LNCaP clone FGC (cell line): ENCODE measurements at regions not wholly inside any gene's neighbourhood (a gene's known extent, or its start where the extent isn't known, plus 50 kb on each side); places are given as distances from the start of the nearest gene placed in this dataset.

Experiments used
- DNase-seq: peaks from one replicate; pipeline ENCODE4 v3.0.0-alpha.2; 2011; ENCODE audit warnings: low read depth
- H3K4me3 ChIP-seq: 2 replicates; pipeline ENCODE4 v1.5.1; 2011; ENCODE audit warnings: mild to moderate bottlenecking, low read depth, low read length, control low read depth
- TF ChIP-seq, protein P1 (sequence below): IDR thresholded peaks from 2 replicates; pipeline ENCODE4 v1.5.1; 2012; ENCODE audit warnings: mild to moderate bottlenecking; ENCODE audit not compliant: control insufficient read depth, insufficient read depth; ENCODE audit errors: extremely low read depth

DNA sequence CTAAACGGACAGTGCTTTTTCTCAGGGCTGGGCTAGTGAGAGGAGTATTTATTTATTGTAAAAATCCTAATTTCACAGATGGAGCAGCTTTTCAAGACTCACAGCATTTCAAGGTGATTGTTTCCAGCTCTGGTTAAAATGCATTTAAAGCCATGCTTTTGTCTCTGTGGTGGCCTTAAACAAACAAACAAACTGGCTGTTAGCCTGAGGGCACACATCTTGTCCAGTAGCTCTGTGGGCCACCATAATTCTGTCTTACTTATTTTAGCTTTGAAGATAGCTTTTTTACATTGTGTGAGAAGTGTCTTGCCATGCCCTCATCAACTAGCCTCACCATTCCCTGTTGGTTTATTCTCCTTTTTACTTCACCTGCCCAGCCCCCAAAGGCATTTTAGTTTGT, 218.2 kb downstream of the PSAT1 start:
- TF ChIP-seq, protein P1, sequence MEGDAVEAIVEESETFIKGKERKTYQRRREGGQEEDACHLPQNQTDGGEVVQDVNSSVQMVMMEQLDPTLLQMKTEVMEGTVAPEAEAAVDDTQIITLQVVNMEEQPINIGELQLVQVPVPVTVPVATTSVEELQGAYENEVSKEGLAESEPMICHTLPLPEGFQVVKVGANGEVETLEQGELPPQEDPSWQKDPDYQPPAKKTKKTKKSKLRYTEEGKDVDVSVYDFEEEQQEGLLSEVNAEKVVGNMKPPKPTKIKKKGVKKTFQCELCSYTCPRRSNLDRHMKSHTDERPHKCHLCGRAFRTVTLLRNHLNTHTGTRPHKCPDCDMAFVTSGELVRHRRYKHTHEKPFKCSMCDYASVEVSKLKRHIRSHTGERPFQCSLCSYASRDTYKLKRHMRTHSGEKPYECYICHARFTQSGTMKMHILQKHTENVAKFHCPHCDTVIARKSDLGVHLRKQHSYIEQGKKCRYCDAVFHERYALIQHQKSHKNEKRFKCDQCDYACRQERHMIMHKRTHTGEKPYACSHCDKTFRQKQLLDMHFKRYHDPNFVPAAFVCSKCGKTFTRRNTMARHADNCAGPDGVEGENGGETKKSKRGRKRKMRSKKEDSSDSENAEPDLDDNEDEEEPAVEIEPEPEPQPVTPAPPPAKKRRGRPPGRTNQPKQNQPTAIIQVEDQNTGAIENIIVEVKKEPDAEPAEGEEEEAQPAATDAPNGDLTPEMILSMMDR = no peak
- DNase-seq = no peak

DNA sequence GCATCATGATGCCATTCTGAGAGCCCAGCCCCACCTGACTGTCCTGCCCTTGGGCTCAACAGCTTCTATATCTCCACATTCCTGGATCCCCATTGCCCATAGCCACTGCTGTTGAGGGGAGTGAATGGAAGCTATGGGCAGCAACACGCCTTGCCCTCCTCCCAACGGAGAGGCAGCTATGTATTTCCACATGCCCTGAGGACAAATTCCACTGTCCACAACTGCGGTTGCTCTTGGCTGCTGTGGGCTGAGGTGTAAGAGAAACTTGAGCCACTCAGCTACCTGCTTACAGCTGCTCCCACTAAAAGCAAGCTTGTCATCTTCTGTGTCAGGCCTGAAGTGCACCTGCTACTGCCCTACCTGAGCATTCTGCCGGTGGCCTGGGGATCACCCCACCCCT, 222.9 kb downstream of the PSAT1 start:
- no peak overlapping the region for H3K4me3 ChIP-seq
- TF ChIP-seq, protein P1 = no peak
- no peak for DNase-seq

More for the DNA sequence above, 218.2 kb downstream of the PSAT1 start:
- no peak overlapping the region for H3K4me3 ChIP-seq

DNA sequence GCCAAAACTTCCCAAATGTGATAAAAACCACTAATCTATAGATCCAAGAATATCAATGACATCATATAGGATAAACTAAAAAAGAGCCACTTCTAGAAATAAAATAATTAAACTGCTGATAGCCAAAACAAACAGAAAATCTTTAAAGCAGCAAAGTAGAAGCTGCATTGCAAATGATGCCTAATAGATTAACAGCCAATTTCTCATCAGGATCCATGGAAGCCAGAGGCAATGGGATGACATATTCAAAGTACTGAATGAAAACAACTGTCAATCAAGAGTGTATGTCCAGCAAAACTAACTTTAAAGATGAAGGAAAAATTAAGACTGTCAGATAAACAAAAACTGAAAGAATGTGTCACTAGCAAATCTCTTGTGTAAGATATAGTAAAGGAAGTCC, 224.8 kb downstream of the PSAT1 start:
- no peak for DNase-seq
- H3K4me3 ChIP-seq = no peak overlapping the region
- TF ChIP-seq, protein P1 = no peak

DNA sequence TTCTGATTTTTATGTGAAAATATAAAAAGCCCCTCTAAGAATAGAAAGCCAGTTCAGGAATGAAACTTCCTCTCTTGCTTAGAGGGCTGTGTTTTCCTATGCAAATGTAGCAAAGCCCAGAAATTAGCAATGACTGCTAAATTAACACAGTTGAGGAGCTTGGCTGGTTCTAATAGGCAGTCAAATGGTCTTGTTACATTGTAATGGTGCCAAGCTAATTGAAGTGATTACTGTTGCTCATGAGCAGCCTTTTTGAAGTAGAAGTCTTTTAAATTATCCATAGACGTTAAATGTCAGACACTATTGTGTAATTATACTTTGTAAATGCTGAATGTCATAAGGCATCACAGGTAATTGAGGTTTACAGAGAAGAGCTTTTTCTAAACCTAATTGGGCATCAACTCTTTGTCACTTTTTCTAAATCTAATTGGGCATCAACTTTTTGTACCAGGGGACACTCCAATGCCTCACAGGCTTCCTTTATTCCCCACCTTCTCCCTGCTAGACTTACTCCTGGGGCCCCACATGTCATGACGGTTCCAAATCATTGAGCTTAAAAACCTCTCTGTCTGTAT, 229.1 kb downstream of the PSAT1 start:
- no peak for DNase-seq
- H3K4me3 ChIP-seq = no peak overlapping the region
- TF ChIP-seq, protein P1 = no peak

DNA sequence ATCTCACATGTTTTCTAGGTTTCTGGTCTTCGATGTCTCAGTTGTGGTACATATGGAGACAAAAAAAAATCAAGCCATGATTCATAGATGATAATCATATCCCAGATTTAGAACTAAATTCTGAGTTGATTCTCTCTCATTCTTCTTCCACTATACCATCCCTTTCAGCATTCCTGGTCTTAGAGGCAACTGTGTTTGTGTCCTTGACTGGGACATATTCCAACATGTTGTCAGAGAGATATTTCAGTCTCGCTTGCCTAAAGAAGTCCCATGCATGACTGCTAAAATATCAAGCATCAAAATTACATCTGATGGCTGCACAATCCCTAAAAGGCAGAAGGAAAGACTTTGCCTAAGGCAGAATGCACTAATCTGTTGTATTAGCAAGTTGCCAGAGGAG, 236.6 kb downstream of the PSAT1 start:
- no peak for DNase-seq
- TF ChIP-seq, protein P1 = no peak
- no peak overlapping the region for H3K4me3 ChIP-seq

DNA sequence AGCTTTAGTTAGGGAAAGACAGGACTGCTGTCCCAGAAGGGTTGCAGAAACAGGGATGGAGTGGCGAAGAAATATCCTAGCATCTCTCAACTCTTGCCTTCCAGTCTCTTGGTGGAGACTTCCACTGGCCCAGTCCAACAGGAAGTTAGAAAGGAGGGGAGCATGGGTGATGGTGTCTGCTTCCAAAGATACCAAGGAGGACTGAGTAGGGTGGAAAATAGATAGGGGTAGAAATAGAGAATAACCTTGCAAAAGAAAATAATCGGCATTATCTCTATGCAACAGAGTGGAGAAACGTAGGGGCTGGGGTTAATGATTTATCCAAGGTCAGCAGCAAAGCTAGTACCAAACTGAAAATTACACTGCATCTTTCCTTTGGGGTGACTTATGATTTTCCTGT, 242.3 kb downstream of the PSAT1 start:
- TF ChIP-seq, protein P1 = no peak
- H3K4me3 ChIP-seq = no peak overlapping the region
- no peak for DNase-seq

DNA sequence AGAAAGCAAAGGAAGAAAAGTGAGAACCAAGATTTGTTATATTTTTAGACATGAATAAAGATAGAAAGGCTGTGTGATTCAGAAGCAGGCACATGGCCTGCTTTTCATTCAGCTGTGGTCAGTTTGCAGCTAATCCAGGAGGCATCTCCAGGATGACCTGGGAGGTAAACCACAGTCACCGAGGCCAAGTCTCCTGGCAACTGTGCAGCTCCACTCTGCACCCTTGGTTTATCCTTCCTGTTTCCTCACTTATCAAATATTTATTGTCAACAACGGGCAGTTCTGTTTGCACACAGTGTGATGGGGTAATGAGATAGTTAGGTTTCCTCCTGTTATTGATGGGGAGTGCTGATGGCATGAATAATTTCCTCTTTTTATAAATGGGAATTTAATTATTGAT, 243.0 kb downstream of the PSAT1 start:
- TF ChIP-seq, protein P1 = no peak
- peak; percentile 97 for DNase-seq
- peak overlapping the region; percentile 14 for H3K4me3 ChIP-seq
